HG03103 (cell line): ENCODE measurements at regions not wholly inside any gene's neighbourhood (a gene's known extent, or its start where the extent isn't known, plus 50 kb on each side); places are given as distances from the start of the nearest gene placed in this dataset.
A peak's percentile ranks its signal among the peaks of the same experiment; 100 is the strongest.

ENCODE experiments used
- ATAC-seq: cut with Tn5 transposase; IDR thresholded peaks from one replicate; pipeline ENCODE4 v1.9.1; 2021; ENCODE audit warnings: low read depth; ENCODE audit not compliant: unreplicated experiment

- ATAC-seq = no peak
Observed at GRCh38 chr13:76552041-76552772, 334.0 kb downstream of the KCTD12 start.

GRCh38 chr13:76542176-76542575 lies 344.0 kb downstream of the KCTD12 start:
- ATAC-seq = no peak

GRCh38 chr13:76538004-76538403 lies 348.2 kb downstream of the KCTD12 start:
- ATAC-seq = no peak

- ATAC-seq = no peak
Observed at GRCh38 chr13:76533251-76533650, 353.0 kb downstream of the KCTD12 start.

- no peak for ATAC-seq
Observed at GRCh38 chr13:76527041-76527440, 359.2 kb downstream of the KCTD12 start.

GRCh38 chr13:76523740-76524340 lies 362.4 kb downstream of the KCTD12 start:
- ATAC-seq = peak; percentile 91

GRCh38 chr13:76522083-76522755 lies 364.0 kb downstream of the KCTD12 start:
- no peak for ATAC-seq

- ATAC-seq = no peak
Observed at GRCh38 chr13:76519685-76520084, 366.5 kb downstream of the KCTD12 start.

GRCh38 chr13:76516586-76516985 lies 369.6 kb downstream of the KCTD12 start:
- ATAC-seq = no peak

GRCh38 chr13:76516013-76516412 lies 370.2 kb downstream of the KCTD12 start:
- no peak for ATAC-seq

GRCh38 chr13:76512721-76513145 lies 373.5 kb downstream of the KCTD12 start:
- no peak for ATAC-seq

- ATAC-seq = no peak
Observed at GRCh38 chr13:76505437-76505836, 380.8 kb downstream of the KCTD12 start.

- no peak for ATAC-seq
Observed at GRCh38 chr13:76503766-76504165, 382.4 kb downstream of the KCTD12 start.

GRCh38 chr13:76503291-76503690 lies 382.9 kb downstream of the KCTD12 start:
- ATAC-seq = no peak

- ATAC-seq = no peak
Observed at GRCh38 chr13:76500894-76501293, 385.3 kb downstream of the KCTD12 start.

- ATAC-seq = no peak
Observed at GRCh38 chr13:76499891-76500290, 386.3 kb downstream of the KCTD12 start.

- ATAC-seq = no peak
Observed at GRCh38 chr13:76489274-76489673, 396.9 kb downstream of the KCTD12 start.

GRCh38 chr13:76481738-76482137 lies 404.5 kb downstream of the KCTD12 start:
- no peak for ATAC-seq

GRCh38 chr13:76474966-76475365 lies 411.2 kb downstream of the KCTD12 start:
- no peak for ATAC-seq

- no peak for ATAC-seq
Observed at GRCh38 chr13:76474356-76474755, 411.8 kb downstream of the KCTD12 start.

GRCh38 chr13:76473552-76474134 lies 412.6 kb downstream of the KCTD12 start:
- peak; percentile 100 for ATAC-seq
